ENCODE measurements at regions not wholly inside any gene's neighbourhood (a gene's known extent, or its start where the extent isn't known, plus 50 kb on each side); places are given as distances from the start of the nearest gene placed in this dataset.
"Not testable (repeated sequence)": the region's sequence is repeated elsewhere in the genome, so short reads cannot be mapped to it uniquely, and the experiment has no call there.

DNA sequence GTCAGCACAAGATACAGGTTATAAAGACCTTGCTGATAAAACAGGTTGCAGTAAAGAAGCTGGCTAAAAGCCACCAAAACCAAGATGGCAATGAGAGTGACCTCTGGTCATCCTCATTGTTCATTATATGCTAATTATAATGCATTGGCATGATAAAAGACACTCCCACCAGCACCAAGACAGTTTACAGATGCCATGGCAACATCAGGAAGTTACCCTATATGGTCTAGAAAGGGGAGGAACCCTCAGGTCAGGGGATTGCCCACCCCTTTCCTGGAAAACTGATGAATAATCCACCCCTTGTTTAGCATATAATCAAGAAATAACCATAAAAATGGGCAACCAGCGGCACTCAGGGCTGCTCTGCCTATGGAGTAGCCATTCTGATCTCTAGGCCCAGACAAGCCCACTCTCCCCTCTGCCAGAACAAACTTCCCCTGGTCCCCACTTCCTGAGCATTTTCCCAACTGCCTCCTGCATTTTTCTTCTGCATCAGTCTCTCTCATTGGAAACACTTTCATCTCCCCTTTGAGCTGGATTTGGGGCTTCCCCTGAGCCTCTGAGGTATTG, 215.3 kb upstream of the SDK2 start:
- not testable (repeated sequence) for DNase-seq

DNA sequence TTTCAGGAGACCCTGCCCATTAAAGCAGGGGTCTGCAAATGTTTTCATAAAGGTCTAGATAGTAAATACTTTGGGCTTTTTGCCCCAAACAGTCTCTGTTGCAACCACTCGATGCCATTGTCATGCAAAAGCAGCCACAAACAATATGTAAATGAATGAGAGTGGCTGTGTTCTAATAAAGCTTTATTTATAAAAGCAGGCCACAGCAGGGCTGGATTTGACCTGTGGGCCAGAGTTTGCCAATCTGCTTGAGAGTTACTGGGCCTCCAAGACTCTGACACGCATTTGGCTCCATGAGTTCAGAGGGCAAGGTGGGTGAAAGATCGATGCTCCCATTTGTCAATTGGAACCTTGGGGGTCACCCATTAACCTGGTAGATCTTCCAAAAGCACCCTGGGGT, 217.3 kb upstream of the SDK2 start:
- DNase-seq, result no peak

- no peak for DNase-seq
Measured at GRCh38 chr17:73863761-73864535, 219.7 kb upstream of the SDK2 start.

- no peak for DNase-seq
Measured at GRCh38 chr17:73865831-73866230, 221.6 kb upstream of the SDK2 start.

DNA sequence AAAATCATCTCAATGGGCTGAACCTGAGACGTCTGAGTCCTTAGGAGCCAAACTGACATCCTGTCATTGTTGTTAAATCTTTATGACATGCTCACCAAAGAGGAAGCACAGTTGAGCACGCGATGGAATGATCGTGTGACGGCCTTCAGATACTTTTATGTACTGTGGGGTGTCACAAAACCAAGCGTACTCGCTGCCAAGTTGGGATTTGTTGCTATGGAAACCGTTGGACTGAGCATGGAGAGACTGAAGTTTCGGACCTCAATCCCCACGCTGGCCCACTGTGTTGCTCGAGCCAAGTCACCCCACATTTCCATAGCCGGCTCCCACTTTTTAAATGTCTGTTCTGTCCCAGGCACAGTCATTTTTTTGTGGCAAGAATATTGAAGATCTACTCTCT, 222.8 kb upstream of the SDK2 start:
- no peak for DNase-seq

- DNase-seq, result no peak
Measured at GRCh38 chr17:73870068-73870467, 225.8 kb upstream of the SDK2 start.

DNA sequence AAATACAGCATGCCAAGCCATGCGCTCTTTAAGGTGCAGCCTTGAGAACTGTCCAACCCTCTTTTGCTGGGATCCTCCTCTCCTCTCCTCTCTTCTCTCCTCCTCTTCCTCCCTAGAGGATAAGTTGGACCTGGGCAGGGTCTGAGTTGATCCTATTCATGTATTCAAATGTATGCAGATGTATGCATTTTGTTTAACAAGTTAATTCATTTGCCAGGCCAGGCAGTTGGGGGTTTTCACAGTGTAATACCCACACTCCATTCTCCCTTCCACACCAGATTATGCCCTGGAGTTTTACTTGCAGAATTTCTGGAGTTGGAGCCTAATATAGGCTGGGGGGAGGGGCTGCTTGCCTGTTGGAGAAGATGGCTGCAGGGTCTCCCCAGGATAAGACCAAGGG, 226.2 kb upstream of the SDK2 start:
- DNase-seq, result no peak

- DNase-seq, result no peak
Measured at GRCh38 chr17:73872816-73873215, 228.6 kb upstream of the SDK2 start.

- no peak for DNase-seq
Measured at GRCh38 chr17:73874008-73874720, 229.9 kb upstream of the SDK2 start.

- no peak for DNase-seq
Measured at GRCh38 chr17:73875346-73875745, 231.1 kb upstream of the SDK2 start.

DNA sequence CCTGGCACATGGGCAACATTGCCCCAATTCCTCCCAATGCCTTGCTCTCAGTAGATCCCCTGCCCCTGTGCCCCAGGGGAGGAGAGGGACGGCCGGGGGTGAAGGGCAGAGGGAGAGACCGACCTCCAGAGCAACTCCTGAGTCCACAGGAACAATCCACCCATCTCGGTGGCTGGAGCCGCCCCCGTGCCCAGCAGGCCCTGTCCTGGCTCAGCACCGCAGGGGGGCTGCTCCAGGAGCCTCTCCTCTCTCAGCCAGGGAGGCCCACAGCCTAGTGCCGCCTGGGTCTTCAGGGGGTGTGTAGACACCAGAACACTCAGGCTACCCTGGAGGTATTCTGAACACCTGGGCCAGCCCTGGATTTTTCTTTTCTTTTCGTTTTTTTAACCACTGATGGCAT, 233.7 kb upstream of the SDK2 start:
- DNase-seq, result no peak

DNA sequence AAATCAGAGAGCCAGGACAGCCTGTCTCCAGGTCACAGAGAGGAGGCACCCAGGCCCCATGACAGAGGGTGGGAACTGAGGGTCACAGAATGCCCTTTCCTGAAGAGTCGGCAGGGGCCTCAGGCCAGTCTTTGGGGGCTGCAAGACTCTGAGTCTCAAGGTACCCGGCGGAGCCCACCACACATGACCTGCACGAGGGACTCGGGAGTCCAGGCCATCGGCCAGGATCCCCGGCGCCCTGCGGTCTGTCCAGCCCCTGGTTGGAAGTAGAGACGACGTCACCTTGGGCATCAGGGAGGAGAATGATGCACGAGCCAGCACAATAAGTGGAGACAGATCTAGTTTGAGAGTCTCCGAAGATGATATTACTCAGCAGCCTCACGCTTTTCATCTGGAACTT, 234.7 kb upstream of the SDK2 start:
- no peak for DNase-seq

GRCh38 chr17:73879987-73880386, 235.7 kb upstream of the SDK2 start:
- DNase-seq, result no peak

GRCh38 chr17:73882590-73882989, 238.3 kb upstream of the SDK2 start:
- DNase-seq, result no peak

DNA sequence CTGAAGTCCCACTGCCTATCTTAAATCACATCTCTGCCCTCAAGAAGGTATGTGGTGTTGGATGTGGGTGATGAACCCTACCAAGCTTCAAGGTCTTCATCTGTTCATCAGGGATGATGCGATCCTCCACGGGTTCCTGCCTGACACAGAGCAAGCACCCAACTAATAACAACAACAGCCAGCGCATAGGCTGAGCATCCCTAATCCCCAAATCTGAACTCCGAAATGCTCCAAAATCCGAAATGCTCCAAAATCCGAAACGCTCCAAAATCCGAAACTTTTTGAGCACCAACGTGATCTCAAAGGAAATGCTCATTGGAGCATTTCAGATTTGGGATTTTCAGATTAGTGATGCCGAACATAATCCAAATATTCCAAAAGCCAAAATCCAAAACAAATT, 238.9 kb upstream of the SDK2 start:
- no peak for DNase-seq

DNA sequence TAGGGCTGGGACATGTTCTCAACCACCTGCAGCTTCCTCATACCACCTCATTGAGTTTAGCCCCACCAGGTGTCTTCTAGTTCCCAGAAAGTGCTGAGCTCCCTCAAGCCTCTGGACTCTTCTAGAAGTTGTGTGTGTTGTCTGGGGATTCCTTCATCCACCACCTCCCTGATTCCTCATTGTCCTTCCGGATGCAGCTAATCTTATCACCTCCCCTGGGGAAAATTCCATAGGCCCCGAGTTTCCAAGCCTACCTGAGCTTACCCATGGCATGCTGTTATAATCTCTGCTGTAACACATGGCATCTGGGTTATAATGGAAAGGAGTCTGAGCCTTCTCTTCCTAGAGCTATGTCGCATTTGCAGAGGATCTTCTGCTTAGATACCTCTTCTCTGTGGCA, 243.5 kb upstream of the SDK2 start:
- no peak for DNase-seq

GRCh38 chr17:73888862-73889261, 244.6 kb upstream of the SDK2 start:
- DNase-seq, result no peak

DNA sequence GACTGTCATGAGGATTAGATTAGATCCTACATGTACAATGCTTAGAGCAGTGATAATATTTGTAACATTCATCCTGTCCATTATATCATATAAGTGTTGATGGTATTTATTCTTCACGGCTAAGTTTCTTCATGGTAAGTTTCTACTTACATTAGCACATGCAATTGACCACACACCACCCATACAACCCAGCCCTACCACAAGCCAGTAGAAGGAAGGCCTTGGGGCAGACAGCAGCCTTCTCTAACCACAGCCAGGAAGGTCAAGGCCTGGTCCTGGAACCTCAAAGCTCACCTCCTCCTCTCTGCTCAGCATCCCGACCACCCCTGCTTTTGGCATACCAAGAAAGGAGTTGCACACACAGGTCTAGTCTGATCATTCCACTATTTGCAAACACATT, 245.2 kb upstream of the SDK2 start:
- no peak for DNase-seq

GRCh38 chr17:73890831-73891405, 246.7 kb upstream of the SDK2 start:
- no peak for DNase-seq

- DNase-seq, result no peak
Measured at GRCh38 chr17:73895157-73895556, 250.9 kb upstream of the SDK2 start.

DNA sequence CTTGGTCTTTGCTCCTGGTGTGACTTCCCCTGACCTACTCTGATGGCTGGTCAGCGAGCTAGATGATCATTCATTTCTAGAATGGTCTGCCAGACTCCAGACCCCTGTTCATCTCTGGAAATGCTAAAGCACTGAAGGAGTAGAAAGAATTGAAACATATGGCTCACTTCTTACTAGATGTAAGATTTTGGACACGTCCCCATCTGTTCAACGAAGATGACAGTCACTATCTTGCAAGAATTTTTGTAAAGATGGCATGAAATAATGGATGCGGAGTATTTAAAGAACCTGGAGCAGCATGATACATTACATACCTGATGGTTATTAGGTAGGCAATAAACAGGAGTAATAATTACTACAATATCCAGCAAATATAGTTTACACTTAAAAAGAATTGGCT, 252.7 kb upstream of the SDK2 start:
- DNase-seq, result no peak

- no peak for DNase-seq
Measured at GRCh38 chr17:73899839-73900238, 255.6 kb upstream of the SDK2 start.

DNA sequence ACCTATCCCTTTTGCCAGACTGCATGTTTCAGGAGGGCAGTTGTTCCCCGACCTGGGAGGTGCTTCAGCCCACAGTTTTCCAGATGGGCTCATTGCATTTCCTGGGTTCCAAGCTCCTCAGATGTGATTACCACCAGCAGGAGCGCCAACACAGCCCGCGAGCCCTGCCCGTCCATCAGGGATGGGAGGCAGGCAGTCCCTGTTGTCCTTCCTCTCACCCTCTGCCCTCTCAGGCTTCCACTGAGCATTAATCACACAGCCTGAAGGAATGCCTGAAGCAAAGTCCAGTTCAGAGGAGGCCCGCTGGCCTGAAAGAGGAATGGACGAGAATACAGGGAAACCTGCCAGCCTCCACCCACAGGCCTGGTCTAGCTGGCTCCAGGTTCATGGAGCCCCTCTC, 256.3 kb upstream of the SDK2 start:
- DNase-seq, result no peak

DNA sequence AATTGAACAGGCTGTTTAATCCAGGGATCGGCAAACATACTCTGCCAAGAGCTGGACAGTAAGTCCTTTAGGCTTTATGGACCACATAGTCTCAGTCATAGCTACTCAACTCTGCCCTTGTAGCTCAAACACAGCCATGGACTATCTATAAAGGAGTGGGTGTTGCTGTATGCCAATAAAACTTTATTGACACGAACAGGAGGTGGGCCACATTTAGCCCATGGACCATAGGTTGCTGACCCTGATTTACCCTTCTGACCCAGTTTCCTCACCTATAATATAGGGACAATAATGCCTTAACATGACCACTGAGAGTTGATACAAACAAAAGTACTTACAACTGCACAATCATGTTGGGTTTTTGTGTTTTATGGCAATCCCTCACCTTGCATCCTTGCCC, 257.0 kb upstream of the SDK2 start:
- DNase-seq, result no peak

All from NCI-H1436 treated with DMSO at 0.1 percent for 48 hours (cell line).